ENCODE measurements at regions not wholly inside any gene's neighbourhood (a gene's known extent, or its start where the extent isn't known, plus 50 kb on each side); places are given as distances from the start of the nearest gene placed in this dataset.
"Not testable (repeated sequence)": the region's sequence is repeated elsewhere in the genome, so short reads cannot be mapped to it uniquely, and the experiment has no call there.

DNA sequence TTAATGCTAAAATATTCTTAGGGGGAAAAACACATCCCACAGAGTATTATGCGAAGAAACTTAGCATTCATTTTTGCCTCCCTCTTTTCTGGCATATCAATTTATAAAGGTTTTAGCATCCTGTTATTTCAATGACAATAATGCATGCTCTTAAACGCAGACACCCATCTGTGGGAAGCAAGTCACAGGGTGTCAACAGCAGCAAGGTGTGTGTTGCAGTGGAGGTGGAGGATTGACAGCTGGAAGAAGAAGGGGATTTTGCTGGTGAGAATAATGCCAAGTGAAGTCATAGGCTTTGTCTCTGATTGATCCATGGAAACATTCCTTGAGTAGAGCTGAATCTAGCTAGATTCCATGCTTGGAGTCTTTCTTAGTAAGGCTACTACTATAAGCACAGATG, 498.1 kb downstream of the NPIPA7 start:
- no peak for DNase-seq (ENCODE audit: low read depth in 3 of 3)

DNA sequence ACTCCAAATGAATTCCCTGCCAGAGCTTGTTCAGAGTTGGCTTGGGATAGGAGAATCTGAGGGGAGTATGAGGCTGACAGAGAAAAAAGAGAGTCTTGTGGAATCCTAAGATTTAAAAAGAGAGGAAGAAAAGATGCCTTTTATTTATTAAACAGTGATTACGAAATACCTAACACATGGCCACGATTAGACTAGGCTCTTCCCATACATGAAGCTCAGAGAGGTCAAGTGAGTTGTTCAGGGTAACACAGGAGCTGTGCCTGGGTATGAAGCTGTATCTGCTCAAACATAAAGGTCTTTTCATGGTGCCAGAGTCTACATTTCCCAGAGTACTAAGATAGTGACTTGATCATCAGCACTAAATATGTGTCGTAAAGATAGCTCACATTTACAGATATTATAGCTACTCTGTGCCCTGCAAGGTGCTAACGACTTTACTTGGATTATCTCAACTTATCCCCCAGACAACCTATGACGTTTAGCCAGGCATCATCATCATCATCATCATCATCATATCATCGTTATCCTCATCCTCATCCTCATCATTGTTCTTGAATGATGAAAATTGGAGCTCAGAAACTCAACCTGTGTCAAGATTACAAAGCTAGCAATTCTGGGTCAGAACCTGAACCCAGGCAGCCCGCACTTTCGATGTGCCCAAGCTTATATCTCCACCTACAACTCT, 500.8 kb downstream of the NPIPA7 start:
- no peak for DNase-seq (ENCODE audit: low read depth in 3 of 3)

DNA sequence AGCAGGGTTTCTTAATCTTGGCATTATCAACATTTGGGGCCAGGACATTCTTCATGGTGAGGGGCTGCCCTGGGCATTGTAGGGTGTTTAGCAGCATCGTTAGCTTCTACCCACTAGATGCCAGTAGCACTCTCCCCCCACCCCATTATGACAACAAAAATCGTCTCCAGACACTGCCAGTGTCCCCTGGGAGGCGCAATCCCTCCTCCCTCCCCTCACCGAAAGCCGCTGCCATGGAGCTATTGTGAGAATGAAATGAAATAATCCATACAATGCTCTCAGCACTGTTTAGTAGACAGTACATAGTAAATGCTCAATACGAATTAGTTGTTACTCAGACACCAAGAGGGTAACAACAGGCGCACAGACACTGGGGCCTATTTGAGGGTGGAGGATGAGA, 502.9 kb downstream of the NPIPA7 start:
- no peak for DNase-seq (ENCODE audit: low read depth in 3 of 3)

DNA sequence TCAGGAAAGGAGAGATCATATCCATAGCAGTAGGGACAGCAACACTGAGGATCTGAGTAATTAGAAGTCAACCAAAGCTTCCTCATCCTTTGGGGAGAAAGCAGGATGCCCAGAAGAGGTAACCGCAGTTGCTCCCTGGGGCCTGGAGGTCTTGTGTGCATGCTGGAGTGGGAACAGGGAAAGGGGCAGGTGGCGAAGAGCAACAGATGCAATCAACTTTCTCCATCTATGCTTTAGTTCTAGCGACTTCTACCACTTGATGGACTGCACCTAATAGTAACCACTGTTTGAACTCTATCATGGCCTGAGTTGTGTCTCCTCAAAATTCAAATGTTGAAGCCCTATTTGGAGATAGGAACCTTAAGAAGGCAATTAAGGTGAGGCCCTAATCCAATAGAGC, 503.8 kb downstream of the NPIPA7 start:
- DNase-seq (ENCODE audit: low read depth in 3 of 3) = no peak

- no peak for DNase-seq (ENCODE audit: low read depth in 3 of 3)
These were observed 505.5 kb downstream of the NPIPA7 start for GRCh38 chr16:16884451-16884850.

DNA sequence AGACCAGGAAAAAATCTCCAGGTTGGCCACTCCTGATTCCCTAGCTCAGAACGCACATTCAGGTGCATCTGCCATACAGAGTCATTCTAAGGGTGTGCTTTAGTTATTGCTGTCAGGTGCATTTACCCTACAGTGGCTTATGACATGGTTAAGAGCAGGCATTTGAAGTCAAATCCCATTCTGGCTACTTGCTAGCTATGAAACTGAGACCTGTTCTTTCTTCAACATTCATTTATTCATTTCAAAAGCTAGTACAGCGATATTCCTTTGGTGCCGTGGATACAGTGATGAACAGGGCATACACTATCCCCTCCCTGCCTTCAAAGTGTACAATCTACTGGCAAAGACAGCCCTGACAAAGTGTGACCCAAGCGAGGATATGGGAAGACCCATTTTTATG, 508.3 kb downstream of the NPIPA7 start:
- no peak for DNase-seq (ENCODE audit: low read depth in 3 of 3)

DNA sequence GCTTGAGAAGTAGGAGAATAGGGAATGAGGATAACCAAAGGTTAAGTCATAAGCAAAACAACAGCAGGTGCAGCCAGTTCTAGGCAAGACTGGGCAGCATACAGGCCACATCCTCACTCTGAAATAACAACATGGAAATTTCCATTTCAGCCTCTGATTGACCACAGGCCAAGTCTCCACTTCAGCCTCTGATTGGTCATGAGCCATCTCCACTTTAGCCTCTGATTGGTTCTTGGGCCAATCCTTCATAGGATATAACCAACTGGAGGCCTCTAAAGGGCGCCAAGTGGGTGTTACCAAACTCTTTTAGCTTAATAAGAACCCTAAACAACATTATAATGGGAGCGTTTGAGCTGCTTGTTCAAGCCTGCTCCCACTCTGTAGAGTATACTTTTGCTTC, 512.0 kb downstream of the NPIPA7 start:
- DNase-seq (ENCODE audit: low read depth in 3 of 3) = no peak

GRCh38 chr16:16904601-16905000, 525.7 kb downstream of the NPIPA7 start:
- no peak for DNase-seq (ENCODE audit: low read depth in 3 of 3)

DNA sequence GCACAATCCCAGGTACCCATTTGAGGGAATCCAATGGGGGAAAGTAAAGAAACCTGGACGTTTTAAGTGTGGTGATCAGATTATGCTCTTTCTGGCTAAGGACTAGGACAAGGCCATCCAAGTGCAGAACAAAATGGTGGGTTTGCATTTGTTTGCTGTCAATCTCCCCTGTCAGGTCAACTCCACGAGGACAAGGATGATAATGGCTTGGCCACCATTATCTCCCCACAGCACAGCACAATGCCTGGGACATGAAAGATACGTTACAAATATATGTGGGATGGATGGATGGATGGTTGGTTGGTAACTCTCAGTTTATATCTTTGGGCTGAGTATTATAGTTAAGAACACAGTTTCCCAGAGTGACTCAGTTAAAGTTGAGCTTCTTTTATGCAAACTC, 526.9 kb downstream of the NPIPA7 start:
- DNase-seq (ENCODE audit: low read depth in 3 of 3) = no peak

DNA sequence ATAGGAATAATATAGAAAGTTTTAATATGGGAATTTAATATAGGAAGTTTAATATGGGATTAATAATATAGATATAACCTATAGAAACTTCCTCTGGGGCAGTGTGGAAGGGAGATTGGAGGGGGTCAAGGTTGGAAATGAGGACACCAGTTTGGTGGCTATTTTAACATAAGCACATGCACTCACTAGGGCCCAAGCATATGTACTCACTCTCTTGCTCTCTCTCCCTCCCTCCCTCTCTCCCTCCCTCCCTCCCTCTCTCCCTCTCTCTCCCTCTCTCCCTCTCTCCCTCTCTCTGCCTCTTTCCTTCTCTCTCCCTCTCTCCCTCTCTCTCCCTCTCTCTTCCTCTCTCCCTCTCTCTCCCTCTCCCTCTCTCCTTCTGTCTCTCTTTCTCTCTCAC, 528.1 kb downstream of the NPIPA7 start:
- DNase-seq (ENCODE audit: low read depth in 3 of 3) = no peak

DNA sequence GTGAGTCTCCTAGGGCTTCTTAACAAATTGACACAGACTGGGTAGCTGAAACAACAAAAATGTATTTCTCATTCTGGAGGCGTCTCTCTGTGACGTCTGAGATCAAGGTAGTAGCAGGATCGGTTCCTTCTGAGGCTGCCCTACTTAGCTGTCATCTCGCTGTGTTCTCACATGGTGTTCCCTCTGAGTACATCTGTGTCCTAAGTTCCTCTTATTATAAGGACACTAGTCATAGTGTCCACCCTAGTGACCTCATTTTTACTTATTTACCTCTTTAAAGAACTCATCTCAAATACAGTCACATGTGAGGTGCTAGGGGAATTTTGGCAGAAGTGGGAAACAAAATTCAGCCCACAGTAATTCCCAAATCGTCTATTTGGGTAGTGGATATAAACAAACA, 529.1 kb downstream of the NPIPA7 start:
- DNase-seq (ENCODE audit: low read depth in 3 of 3) = no peak

GRCh38 chr16:16909126-16909525, 530.2 kb downstream of the NPIPA7 start:
- DNase-seq (ENCODE audit: low read depth in 3 of 3) = no peak

DNA sequence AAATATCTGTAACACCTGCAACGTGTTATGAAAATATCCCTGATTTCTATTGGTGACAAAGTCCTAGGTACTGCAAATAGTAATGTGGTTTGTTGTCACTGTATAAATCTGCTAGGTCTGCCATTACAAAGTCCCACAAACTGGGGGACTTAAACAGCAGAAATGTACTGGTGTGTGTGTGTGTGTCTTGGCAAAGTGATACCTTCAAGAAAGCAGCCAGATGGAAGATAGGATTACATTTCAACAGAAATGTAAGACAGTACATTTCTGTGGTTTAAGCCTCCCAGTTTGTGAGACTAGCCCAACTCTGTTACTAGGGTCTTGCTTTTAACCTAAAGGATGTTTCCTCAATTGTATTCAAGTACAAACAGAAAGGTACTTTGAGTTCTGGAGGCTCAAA, 531.7 kb downstream of the NPIPA7 start:
- DNase-seq (ENCODE audit: low read depth in 3 of 3) = no peak

GRCh38 chr16:16915771-16916170, 536.8 kb downstream of the NPIPA7 start:
- no peak for DNase-seq (ENCODE audit: low read depth in 3 of 3)

- no peak for DNase-seq (ENCODE audit: low read depth in 3 of 3)
These were observed 538.3 kb downstream of the NPIPA7 start for GRCh38 chr16:16917191-16917785.

GRCh38 chr16:16923479-16923878, 544.5 kb downstream of the NPIPA7 start:
- DNase-seq (ENCODE audit: low read depth in 3 of 3) = no peak

DNA sequence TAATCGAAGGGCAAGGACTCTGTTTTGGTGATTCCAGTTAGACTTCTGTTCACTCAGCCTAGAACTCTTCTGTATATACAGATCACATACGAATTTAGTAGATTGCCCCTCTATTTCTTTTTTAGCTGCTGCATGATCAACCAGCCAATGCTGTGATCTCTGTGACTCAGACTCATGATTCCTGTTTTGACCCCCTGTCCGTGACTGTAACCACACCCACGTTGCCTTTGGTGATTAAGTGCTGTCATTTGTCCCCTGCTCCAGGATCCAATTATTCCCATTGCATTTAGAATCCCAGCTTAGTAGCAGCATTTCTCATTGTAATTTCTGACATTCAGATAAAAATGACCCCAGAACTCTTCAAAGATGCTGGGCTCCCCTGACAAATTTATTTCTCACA, 545.7 kb downstream of the NPIPA7 start:
- no peak for DNase-seq (ENCODE audit: low read depth in 3 of 3)

DNA sequence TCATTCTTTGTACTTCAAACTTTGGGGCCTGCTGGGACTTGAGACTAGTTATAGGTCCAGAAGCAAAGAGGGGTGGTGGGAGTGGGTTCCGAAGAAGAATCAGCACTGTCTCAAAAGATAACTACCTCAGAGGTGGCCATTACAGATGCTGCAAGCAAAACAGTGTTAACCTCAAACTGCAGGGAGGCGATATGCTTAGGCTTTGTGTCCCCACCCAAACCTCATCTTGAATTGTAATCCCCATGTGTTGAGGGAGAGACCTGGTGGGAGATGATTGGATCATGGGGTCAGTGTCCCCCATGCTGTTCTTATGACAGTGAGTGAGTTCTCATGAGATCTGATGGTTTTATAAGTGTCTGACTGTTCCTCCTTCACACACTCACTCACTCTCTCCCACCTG, 545.3 kb downstream of the XYLT1 start:
- no peak for DNase-seq (ENCODE audit: low read depth in 3 of 3)

DNA sequence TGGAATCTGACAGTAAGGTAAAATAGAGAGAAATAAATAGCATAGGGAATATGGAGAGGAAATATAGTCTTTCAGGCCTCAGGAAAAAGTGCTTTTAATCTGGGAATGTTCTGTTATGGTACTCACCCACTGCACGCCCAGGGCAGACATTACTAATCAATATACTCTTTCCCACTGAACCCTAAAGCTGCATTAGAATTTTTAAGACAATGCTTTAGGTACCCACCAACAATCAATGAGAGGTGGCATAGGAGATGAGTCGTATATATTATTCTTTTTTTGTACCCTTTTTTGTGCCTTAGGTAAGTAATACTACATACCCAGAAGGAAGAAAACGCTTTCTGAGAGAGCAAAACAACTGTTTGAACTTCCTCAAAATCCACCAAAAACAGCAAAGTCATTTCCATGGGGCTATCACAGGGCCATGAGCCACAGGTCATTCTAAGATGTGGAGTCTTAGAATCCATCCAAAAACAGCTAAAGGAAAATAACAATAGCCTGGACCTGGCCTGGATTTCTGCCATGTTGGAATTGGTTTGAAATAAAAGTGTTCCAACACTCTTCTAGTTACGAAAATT, 542.1 kb downstream of the XYLT1 start:
- DNase-seq (ENCODE audit: low read depth in 3 of 3) = no peak

DNA sequence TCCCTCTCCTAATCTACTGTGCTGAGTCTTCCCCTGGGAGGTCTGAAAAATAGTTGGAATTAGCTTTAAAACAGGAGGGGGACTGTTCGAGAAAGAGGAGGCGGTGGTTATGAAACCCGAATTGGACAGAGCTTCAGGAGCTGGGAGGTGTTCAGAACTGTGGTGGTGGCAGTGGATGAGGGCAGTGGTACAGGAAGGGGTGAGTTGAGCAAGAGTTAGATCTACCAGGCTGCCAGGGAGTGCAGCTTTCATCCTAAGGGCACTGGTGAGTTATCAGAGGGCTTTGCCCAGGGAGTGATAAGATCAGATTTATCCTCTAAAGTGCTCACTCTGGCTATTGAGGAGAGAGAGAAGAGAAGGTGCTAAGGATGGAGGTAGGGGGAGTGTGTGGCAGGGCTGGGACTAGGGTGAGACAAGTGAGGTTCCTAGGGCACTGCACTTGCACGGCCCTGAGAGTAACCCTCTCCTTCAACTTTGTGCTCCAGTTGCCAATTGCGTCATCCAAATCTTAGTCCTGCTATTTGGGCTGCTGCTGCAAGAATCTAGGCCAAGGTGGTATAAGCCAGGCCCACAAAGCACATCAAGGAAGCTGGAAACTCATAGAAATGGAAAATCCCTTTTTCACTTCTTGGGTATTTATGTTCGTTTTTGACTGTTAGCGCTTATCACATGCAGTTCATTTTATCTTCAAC, 540.3 kb downstream of the XYLT1 start:
- no peak for DNase-seq (ENCODE audit: low read depth in 3 of 3)

- DNase-seq (ENCODE audit: low read depth in 3 of 3) = no peak
These were observed 536.9 kb downstream of the XYLT1 start for GRCh38 chr16:16933861-16934260.

GRCh38 chr16:16934660-16935059, 536.1 kb downstream of the XYLT1 start:
- DNase-seq (ENCODE audit: low read depth in 3 of 3) = no peak

GRCh38 chr16:16935909-16936308, 534.9 kb downstream of the XYLT1 start:
- DNase-seq (ENCODE audit: low read depth in 3 of 3) = not testable (repeated sequence)
